Activated CD4-positive, alpha-beta T cell treated with anti-CD3 and anti-CD28 coated beads, Interleukin-2, Interleukin-6, amounts not matched to agents 100 ng/mL and 50 ng/mL, durations not matched to agents 16 hours and 8 hours (primary cell): ENCODE measurements at regions not wholly inside any gene's neighbourhood (a gene's known extent, or its start where the extent isn't known, plus 50 kb on each side); places are given as distances from the start of the nearest gene placed in this dataset.
"Not testable (repeated sequence)": the region's sequence is repeated elsewhere in the genome, so short reads cannot be mapped to it uniquely, and the experiment has no call there.

Experiments used
- DNase-seq: peaks from one replicate; pipeline ENCODE4 v3.0.0-alpha.2; 2020

DNA sequence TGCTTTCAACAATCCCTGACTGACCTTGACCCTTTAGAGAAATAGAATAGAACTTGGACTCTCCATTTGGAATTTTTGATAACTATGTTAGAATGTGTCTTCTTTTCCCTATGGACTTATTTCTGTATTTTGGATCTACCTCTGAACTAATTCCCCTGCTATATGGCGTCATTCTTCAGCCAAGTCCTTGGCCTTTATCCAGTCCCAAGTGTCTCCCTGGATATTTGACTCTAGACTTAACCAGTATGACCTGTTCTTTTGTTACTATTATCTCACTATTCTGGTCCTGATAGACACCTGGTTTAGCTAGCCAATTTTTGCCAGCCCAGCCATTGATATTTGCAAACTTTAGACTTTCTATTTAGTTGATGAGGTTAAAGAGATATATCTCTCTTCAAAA is 186.8 kb downstream of the KCNS3 start:
- no peak for DNase-seq

DNA sequence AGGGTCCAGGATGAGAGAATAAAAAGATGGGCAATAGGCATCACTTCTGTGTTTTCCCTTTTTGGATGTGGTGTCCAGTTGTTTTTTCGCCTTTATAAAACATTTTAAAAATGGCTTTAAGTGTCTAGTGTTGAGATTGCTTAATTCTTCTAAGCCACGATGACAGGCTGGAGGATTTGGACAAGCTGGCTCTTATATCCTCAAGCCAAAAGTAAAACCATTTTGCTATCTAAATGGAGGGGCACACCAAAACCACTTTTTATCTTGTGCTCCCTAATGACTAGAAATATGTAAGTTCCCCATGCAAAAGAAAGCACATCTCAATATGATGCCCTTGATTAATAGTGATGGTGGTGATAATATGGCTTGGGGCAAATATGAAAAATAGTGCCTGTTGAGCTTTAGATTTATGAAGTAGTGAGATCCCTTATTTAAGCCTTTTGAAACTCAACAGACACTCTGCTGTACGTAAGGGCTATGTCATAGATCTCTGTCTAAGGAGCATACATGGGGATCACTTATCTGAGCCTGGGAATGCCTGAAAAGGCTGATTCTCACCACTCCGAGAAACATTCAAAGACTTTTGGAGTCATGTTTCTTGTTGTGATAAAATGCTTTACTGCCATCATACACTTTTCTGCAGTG is 185.5 kb downstream of the KCNS3 start:
- DNase-seq: no peak

DNA sequence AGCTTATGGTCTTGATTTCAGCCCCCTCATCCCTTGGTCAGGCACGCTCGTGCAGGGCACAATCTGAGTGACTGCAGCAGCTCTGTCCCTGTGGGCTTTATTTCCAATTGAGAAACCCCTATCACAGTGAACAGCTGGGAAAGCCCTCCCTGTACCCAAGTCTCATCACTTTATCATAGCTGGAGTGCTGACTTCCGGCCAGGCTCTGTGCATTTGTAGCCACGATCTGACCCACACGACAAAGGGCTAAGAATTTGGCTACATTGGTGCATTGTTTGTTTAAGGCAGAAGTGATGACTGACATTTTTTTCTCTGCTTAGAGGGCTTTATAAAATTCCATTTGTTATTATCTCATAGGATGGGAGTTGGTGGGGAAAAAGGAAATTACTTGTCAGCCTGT is 184.4 kb downstream of the KCNS3 start:
- no peak for DNase-seq

DNA sequence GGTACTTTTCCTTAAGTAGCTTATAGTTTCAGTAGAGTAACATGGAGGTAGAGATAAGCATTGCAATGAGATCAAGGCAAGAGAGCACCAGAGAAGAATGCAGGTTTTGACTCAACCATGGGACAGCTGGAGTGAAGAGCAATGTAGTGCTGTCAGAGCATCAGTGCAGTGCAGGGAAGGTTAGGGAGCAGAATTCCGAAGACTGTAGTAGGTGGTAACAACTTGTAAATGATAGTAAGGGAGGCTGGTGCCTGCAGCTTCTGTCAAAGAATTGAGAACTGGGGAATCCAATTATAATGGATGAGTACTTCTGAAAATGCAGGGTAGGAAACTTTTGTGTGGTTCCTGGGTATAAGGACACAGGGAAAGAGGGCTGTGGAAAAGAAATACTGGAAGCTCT is 183.2 kb downstream of the KCNS3 start:
- DNase-seq: no peak

DNA sequence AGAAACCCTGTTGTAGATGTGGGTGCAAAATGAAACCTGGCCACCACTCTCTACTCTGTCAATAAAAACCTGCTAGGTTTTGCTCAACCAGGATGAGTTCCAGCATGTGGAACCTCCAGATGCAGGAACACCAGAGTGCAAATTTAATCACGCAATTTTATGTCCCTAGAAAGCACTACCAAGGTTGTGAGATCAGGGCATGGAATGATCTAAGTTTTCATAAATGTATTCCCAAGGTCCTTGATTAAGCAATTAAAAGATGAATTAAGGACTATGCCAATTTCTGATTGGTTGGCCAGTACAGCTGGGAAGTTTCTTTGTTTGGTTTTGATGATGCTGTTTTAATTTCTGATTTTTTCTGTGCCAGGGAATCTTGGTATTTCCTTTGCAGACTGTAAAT is 179.2 kb downstream of the KCNS3 start:
- DNase-seq: no peak

DNA sequence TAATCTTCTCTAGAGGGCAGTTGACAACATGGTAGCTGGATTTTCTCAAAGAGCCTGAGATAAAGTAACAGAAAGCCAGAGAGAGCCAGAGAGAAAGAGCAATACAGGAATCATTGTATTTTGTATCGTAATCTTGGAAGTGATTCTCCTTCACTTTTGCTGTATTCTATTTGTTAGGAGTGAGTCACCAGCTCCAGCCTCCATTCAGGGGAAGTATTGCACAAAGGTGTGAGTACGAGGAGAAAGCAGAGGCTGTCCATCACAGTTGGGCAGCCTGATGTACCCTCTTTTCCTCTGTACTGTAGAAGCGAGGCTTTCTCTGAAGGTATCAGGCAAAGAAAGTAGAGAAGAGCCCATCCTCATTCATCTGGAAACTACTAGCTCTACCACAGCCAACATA is 176.8 kb downstream of the KCNS3 start:
- no peak for DNase-seq

DNA sequence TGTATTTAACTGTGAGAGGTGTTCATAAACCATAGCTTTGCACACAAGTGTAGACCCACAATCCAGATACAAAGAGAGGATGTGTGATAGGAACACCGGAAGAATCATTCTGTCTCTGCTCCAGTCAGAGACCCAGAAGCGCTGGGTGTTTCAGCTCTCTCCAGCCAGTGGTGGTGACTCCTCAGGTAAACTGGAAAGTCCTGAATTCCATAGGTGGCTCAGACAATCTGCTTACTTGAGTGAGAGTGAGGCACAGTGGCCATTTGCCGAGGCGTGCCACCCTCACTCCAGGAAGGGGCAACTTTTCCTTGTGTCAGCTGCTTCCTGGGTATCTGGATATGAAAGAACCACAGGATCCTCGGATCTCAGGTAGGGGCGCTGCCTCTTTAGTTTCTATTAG is 171.5 kb downstream of the KCNS3 start:
- no peak for DNase-seq

DNA sequence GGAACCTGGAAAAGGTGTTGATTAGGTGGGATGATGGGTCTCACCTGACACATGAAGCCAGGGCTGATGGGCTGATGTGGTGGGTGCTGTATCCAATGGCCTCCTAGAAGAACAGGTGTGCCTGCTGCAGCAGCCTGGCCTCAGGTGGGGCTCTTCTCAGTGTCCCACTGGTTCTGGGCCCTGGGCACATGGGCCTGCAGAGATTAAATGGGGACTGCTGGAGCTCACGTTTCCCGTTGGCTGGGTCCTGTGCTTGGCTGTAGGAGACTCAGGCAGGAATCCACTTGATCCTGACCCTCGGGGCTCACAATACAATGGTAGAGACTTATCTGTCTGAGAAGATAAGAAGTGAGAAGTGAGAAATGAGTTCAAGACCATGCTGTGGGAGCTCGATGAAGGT is 170.9 kb downstream of the KCNS3 start:
- DNase-seq: no peak

DNA sequence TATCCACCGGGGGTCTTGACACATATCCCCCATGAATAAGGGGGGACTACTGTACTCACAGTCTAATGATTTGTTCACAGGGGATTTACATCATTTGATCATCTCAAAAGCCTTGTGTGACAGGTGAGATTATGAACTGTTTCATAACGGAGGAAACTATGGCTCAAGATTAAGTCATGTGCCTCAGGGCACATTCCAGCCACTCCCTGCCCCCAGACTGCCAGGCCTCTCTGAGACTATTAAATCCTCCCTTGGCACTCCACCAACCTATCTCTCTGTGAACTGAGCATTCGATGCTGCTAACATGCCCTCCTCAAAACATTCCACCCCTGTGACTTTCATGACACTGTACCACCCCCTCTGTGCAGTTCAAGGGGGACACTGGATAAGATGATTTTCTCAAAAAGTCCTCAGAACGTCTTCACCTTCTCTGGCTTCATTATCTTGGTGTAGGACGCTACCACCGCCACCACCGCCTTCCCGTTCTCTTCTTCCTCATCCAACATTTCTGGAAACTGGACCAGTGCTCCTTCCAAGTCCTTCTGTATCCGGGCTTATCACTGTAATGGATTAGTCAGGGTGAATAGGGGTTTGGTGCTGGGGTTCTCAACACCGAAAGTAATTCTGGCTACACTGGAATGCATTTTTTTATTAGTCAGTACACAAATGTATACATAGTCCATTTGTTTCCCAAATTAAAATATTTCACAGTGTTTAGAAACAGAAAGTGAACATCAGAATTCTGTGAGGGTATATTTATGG is 169.6 kb downstream of the KCNS3 start:
- DNase-seq: no peak

DNA sequence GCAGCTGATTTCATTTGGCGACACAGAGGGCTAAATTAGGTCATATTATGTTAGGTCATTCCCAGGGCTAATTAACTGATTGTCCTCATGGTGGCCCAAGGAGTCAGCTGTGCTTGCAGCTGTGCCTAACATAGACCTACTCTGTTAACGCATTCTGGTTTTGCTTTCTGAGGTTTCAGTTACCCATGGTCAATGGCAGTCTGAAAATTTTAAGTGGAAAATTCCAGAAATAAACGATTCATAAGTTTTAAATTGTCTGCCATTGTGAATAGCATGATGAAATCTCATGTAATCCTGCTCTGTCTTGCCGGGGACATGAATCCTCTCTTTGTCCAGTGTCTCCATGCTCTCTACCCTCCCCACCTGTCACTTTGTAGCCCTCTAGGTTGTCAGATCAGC is 168.7 kb downstream of the KCNS3 start:
- DNase-seq: no peak

DNA sequence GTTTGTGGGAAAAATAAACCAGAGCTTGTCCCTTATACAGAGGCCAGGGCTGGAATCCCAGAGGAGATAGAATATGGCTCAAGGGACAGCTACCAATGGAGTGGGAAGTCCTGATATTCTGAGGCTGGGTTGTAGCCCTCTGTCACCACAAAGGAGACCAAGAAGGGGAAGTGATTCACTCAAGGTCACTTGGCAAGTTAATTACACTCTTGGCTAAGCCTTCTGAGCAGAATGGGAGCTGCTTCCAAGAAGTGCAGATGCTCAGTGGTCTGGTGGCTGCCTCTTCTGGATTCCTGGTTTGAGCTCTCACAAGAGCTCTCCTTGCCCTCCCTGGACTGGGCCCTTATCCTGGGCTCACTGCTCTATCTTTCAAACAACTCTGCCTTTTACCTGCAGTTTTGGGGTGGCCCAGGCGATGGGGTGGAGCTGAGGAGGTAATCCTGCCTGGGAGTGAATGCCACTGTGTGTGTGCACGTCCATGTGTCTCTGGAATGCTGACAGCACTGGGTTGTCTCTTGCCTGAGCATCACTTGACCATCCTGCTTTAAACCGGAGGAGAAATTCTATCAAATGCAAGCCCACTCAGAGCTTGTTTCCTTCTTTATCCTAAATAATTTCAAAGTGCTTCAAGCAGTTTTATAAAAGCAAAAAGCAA is 168.2 kb downstream of the KCNS3 start:
- DNase-seq: no peak

DNA sequence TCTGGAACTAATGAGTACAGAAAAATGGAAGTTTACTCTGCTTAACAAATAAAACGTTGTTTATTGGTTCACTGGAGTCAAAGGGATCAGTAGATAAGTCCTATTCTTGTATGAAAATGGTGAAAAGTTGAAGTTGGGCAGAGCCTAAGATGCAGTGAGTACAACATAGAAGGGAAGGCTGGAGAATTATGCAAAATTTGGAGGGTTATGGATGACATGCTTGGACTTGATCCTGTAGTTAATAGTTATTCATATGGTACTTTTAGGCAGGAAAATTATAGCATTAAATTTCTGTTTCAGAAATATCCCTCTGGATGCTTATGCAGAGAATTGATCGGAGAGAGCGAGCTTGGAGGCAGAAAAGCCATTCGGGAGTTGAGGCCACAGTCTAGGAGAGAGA is 167.6 kb downstream of the KCNS3 start:
- DNase-seq: no peak

DNA sequence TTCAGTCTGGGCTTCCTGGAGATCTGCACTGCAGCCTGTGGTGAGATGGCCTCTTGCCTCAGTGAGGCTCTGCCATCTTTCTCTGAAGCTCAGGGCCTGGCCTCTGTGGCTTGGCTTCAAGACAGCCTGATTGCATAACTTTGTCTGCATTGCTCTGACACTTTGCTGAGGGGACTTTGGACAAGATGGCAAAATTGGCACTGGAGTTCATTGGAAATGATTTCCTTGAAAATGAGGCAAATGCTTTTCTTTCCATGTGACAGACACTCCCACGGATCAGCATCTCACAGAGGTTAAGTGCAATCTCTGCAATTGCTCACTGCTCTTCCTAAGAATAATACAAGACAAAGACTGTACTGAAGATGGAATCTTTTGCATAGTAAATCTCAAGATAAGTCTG is 166.8 kb downstream of the KCNS3 start:
- DNase-seq: no peak

DNA sequence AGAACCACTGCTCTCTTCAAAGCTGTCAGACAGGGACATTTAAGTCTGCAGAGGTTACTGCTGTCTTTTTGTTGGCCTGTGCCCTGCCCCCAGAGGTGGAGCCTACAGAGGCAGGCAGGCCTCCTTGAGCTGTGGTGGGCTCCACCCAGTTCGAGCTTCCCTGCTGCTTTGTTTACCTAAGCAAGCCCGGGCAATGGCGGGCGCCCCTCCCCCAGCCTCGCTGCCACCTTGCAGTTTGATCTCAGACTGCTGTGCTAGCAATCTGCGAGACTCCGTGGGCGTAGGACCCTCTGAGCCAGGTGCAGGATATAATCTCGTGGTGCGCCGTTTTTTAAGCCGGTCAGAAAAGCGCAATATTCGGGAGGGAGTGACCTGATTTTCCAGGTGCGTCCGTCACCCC is 138.9 kb downstream of the KCNS3 start:
- DNase-seq: not testable (repeated sequence)

DNA sequence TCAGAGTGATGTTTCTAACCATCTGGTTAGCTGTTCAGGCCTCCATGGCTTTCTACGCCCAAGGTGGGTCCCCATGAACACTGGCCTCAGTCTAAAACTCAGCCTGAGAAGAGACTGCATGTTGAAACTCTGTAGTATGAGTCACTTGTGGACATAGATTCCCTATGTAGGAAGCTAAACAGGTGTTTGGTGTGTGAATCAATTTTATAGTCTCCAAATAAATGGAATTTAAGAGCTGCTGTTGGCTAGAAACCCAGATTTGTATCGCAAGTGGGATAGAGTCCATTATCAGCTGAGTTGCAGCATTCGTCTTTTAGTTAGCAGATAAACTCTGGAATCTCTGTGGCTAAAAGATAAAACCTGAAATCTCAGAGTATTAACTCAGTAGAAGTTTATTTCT is 131.4 kb downstream of the KCNS3 start:
- DNase-seq: no peak

DNA sequence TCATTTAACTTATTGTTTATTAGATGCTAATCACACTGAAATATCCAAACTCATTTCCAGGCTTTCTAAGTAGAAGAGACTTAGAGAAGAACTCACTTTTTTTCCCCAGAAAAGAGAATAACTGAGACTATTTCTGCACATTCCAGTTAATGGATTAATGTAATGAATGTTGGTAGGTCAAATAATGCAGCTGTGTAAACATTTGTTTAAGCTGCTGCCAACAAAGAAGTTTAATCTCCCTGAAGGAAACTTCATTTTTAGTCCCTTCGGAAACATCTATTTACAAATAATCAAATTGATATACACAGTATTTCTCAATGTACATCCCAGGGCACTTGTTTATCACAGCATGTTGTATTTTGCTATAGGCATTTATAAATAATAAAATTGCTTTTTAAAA is 126.9 kb downstream of the KCNS3 start:
- no peak for DNase-seq

DNA sequence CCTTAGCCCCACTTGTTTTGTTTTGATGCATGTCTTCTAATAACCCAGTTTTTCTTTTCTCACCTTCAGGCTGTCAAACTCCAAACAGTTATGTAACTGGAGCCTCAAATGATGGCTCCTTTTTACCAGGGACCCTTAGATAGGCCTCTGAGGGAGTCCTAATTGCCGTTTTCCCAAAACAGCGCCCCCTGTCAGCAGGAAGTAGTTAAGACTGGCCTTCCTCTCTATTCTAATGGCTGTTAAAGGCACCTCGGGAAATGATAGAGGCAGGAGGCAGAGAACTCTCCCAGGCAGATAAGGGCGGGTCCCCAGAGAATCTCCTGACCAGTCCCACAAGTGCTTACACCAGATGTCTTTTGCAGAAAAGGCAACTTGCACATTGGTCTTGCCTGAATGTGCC is 123.2 kb downstream of the KCNS3 start:
- no peak for DNase-seq

DNA sequence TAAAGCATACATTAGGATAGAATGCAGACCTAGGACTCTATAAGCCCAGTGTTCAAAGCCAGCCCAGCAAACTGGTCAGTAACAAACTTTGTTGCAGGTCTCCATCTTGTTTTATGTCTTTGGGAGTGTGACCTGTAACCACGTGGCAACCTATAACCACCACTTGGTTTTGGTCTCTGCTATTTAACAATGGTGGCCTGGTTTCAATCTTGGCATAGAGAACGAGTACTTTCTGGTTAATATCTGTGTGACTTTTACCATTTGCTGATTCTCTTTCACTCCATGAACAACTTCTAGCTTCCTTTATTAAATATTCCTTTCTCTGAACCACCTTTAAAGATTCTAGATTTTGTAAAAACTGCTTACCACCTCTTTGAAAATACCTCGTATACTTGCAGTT is 118.5 kb downstream of the KCNS3 start:
- DNase-seq: no peak

DNA sequence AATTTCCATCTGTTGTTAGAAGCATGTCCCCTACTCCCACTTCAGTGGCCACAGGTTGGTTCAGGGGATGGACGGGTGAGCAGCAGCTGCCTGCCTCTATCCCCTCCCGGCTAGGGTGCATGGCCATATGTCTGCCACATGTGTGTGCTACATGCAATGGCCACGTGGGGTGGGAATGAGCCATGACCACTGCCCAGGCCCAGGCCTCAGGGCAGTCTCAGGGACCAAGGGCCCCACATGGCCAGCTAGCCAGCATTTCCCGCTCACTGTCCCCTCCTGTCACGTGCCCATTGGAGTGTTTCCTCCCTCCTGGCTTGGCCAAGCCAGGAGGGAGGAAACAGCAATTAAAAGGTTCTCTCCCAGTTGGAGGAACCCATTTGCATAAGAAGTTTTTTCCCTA is 117.1 kb downstream of the KCNS3 start:
- no peak for DNase-seq
